C4-2B (cell line): ENCODE measurements at regions not wholly inside any gene's neighbourhood (a gene's known extent, or its start where the extent isn't known, plus 50 kb on each side); places are given as distances from the start of the nearest gene placed in this dataset.

Experiments used
- H3K27ac ChIP-seq: fragments of 450-650 bp; 2 replicates; pipeline ENCODE4 v1.5.1; 2017
- ZFX ChIP-seq: fragments of 450-650 bp; IDR thresholded peaks from 2 replicates; pipeline ENCODE4 v1.6.1; 2017
- TF ChIP-seq, protein P1 (sequence below): fragments of 450-650 bp; conservative IDR thresholded peaks from 2 replicates; pipeline ENCODE4 v1.5.1; 2017; ENCODE audit warnings: mild to moderate bottlenecking

DNA sequence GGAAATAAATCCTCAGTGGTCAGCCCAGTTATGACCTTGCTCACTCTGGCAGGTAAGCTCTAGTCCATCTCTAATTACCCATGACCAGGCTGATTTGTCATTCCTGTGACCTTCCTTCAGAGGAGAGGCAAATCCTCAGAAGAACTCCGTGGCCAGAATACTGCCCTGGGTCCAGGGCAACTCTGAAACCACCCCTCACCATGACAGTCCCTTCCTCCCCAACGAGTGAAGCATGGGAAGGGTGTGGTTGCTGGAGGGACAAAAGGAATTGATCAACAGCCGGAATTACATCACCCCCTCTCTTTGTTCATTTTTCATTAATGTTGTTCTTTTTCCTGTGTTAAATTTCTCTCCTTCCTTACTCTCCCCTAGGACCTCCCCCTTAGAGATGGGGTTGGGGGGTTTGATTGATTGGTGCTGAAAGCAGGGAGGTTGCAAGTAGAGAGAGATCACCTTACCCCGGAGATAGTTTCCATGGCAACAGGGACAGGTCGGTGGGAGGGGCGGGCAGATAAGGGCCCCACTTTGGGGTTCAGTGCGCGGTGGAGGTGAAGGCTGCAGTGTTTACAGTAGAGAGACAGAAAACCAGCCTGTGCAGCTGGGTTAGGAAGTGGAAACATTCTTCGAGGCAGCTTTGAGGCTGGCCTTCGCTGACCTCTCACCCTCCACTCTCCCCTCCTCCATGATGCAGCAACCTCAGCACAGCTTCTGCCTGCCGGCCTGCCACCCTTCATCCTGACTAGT is 647.4 kb downstream of the BCOR start:
- H3K27ac ChIP-seq, result no peak overlapping the region
- TF ChIP-seq ZFX, result no peak
- TF ChIP-seq, protein P1, sequence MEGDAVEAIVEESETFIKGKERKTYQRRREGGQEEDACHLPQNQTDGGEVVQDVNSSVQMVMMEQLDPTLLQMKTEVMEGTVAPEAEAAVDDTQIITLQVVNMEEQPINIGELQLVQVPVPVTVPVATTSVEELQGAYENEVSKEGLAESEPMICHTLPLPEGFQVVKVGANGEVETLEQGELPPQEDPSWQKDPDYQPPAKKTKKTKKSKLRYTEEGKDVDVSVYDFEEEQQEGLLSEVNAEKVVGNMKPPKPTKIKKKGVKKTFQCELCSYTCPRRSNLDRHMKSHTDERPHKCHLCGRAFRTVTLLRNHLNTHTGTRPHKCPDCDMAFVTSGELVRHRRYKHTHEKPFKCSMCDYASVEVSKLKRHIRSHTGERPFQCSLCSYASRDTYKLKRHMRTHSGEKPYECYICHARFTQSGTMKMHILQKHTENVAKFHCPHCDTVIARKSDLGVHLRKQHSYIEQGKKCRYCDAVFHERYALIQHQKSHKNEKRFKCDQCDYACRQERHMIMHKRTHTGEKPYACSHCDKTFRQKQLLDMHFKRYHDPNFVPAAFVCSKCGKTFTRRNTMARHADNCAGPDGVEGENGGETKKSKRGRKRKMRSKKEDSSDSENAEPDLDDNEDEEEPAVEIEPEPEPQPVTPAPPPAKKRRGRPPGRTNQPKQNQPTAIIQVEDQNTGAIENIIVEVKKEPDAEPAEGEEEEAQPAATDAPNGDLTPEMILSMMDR, result no peak

DNA sequence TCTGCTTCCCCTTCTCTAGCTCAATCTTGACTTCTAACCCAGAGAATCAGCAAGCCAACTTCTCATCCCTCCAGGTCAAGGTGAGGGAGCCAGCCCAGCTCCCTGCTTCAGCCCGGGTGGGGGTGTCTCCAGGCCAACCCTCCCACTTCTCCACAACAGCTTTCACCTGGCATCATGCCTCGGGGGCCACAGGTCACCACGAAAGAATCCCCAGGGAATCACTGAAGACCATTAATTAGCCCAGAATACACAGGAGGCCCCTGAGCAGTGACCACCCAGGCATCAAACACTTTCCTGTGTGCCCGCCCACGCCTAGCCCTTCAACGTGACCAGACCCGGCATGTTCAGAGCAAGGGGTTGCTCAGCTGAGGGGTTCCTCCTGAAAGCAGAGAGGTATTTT is 646.7 kb downstream of the BCOR start:
- no peak for TF ChIP-seq ZFX
- TF ChIP-seq, protein P1, result no peak
- no peak overlapping the region for H3K27ac ChIP-seq

DNA sequence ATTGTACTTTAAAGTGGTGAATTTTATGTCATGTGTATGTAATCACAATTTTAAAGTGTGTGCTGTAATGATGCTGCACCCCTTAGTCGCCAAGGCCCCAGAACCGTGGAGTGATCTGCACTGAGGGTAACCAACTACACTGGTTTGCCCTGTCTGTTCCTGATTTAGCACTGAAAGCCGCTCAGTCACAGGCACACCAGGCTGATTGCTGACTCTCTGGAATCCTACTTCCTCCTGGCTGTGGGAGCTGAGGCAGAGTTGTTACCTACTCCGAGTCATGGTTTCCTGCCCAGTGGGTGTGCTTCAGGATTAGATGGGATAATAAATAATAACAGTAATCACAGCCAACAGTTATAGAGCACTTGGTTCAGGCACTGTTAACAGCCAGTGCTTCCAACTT is 645.4 kb downstream of the BCOR start:
- no peak overlapping the region for H3K27ac ChIP-seq
- TF ChIP-seq, protein P1, result no peak
- no peak for TF ChIP-seq ZFX

DNA sequence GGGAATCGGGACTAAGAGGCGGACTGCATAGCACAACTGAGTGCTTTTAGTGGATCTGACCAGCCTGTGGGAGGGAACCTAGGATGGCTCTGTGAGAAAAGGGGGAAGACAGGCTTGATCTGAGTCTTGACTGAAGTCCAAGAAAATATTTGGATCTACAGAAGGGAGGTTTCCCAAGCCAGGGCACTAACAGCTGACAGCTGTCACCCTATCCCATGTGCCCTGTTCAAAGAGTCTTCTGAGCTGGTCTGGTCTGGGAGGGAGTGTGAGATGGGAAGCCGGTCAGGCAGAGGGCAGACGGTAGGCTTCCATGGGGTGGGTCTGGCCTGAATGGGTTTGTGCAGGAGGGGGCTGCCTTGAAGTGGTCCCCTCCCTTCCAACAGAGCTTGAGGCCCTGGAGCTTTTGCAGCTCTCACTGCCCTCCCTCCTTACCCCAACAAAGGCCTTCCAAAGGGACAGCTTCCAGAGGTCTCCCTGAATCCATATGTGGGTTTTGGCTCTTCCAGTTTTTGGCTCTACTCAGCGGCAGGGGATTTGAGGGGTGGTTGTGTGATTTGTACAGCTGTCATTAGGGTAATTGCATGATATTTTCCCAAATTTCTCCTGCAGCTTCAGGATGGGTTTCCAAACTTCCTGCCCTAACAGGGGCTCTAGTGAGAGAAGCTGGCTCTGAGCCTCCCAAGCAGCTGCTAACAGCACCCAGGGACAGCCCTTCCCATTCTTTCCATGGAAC is 643.7 kb downstream of the BCOR start:
- TF ChIP-seq, protein P1, result no peak
- TF ChIP-seq ZFX, result no peak
- H3K27ac ChIP-seq, result no peak overlapping the region

DNA sequence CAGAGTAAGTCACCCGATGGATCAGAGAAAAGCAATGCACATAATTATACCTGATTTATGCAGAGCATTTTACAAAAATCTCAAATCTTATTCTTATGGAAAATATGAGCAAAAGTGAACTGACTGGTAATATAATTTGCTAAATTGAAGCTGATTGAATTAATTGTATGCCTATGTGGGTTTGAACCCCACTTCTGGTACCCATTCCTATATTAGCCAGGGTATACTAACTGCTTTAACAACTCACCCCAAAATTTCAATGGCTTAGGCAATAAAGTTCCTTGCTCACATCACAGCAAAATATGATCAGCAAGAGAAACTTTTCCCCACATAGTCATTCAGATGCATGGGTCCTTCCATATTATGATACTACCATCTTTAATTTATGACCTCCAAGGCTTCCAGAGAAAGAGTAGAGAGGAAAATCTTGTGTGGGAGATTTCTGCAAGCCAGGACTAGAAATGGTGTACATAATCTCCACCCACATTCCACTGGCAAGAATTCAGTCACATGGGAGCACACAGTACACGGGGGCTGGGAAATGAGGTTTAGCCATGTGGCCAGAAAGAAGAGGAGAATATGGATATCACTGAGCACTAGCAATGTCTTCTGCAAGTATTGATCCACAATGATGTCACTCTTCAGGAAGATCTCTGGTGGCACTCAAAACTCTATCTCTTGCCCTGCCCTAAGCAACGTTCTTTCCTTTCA is 640.7 kb downstream of the BCOR start:
- H3K27ac ChIP-seq, result no peak overlapping the region
- TF ChIP-seq ZFX, result no peak
- TF ChIP-seq, protein P1, result no peak

DNA sequence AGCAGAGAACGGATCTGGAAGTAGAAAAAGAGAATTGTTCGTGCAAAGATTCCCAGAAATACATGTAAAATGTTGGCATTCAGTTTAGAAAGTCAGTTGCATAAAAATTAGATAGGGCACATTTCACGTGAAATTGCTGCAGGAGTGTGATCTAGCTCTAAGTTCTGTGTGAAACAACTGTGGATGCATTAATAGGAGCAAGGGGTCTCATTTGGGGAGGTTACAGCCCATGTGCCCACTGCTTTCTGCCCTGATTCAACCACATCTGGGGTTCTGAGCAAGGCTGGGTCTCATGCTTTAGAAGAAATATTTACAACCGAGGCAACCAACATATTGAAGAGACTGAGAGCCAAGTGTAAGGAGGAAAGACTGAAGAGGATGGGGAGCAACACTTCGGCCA is 639.0 kb downstream of the BCOR start:
- TF ChIP-seq, protein P1, result no peak
- TF ChIP-seq ZFX, result no peak
- H3K27ac ChIP-seq, result no peak overlapping the region

DNA sequence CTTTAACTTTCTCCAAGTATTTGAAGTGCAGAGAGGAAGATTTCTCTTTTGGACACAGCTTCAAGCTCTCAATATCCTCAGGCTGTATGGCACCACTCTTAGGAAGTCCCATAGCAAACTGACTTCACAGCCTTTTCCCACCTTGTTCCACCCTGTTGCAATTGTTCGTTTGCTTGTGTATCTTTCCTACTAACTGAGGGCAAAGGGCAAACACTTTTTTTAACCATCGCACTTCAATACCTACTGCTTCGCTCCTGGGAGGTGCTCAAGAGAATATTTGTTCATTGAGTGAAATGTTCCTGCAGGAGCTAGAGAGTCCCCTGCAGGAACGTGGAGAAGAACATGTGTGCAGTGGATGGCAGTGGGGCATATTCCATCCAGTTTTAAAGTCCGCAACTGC is 638.6 kb downstream of the BCOR start:
- no peak overlapping the region for H3K27ac ChIP-seq
- no peak for TF ChIP-seq ZFX
- TF ChIP-seq, protein P1, result no peak
